ENCODE measurements at regions not wholly inside any gene's neighbourhood (a gene's known extent, or its start where the extent isn't known, plus 50 kb on each side); places are given as distances from the start of the nearest gene placed in this dataset.

DNA sequence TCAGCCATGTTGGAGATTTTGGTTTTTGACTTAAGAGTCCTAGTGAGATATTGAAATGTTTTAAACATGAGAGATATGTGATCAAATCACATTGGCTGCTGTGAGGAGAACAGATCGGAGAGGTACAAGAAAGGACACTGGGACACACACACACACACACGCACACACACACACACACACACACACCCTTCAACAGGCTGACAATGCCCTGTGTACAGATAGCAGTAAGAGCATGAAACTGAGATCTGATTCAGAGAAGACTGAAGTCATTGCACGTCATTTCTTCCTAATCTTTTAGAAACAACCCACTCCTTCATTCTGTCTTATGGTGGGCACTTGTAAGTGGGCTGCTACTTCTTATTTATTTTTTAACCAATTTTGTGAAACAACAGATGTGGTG is 200.5 kb upstream of the E2F8 start:
- TF ChIP-seq POLR2AphosphoS5 (IDR thresholded peaks at IDR 0.05; ENCODE audit: borderline replicate concordance, low read depth, low read length) (no peak), EZH2 (IDR thresholded peaks at IDR 0.05) (no peak)
